ENCODE measurements at regions not wholly inside any gene's neighbourhood (a gene's known extent, or its start where the extent isn't known, plus 50 kb on each side); places are given as distances from the start of the nearest gene placed in this dataset.

DNA sequence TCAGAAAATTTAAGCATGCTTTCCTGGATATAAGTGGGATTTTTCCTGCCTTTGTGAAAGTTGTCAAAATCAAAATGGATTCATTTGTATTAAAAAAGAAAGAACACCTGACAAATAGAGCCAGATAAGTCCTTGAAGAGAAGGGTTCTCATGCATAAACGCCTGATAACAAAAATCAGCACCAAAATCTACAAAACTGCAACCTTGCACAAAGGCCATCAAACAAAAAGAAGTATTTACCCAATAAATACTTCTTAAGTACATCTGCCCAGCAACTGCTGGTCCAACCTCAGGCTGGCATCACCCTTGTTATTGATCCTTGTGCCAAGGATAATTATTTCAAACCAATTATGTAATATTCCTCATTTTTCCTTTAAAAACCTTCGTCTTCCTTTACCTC, 315.9 kb downstream of the GPD2 start:
- TF ChIP-seq, protein P1, sequence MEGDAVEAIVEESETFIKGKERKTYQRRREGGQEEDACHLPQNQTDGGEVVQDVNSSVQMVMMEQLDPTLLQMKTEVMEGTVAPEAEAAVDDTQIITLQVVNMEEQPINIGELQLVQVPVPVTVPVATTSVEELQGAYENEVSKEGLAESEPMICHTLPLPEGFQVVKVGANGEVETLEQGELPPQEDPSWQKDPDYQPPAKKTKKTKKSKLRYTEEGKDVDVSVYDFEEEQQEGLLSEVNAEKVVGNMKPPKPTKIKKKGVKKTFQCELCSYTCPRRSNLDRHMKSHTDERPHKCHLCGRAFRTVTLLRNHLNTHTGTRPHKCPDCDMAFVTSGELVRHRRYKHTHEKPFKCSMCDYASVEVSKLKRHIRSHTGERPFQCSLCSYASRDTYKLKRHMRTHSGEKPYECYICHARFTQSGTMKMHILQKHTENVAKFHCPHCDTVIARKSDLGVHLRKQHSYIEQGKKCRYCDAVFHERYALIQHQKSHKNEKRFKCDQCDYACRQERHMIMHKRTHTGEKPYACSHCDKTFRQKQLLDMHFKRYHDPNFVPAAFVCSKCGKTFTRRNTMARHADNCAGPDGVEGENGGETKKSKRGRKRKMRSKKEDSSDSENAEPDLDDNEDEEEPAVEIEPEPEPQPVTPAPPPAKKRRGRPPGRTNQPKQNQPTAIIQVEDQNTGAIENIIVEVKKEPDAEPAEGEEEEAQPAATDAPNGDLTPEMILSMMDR (conservative IDR thresholded peaks at IDR 0.05 in 1 of 2, IDR thresholded peaks at IDR 0.05 in 1 of 2; ENCODE audit: low read depth in 1 of 2, low read length in 2 of 2) = no peak
- no peak for TF ChIP-seq EZH2 (IDR thresholded peaks at IDR 0.05; ENCODE audit: low read length, missing control alignments)

Measured in fibroblast of lung (primary cell).